ENCODE measurements at regions not wholly inside any gene's neighbourhood (a gene's known extent, or its start where the extent isn't known, plus 50 kb on each side); places are given as distances from the start of the nearest gene placed in this dataset.

DNA sequence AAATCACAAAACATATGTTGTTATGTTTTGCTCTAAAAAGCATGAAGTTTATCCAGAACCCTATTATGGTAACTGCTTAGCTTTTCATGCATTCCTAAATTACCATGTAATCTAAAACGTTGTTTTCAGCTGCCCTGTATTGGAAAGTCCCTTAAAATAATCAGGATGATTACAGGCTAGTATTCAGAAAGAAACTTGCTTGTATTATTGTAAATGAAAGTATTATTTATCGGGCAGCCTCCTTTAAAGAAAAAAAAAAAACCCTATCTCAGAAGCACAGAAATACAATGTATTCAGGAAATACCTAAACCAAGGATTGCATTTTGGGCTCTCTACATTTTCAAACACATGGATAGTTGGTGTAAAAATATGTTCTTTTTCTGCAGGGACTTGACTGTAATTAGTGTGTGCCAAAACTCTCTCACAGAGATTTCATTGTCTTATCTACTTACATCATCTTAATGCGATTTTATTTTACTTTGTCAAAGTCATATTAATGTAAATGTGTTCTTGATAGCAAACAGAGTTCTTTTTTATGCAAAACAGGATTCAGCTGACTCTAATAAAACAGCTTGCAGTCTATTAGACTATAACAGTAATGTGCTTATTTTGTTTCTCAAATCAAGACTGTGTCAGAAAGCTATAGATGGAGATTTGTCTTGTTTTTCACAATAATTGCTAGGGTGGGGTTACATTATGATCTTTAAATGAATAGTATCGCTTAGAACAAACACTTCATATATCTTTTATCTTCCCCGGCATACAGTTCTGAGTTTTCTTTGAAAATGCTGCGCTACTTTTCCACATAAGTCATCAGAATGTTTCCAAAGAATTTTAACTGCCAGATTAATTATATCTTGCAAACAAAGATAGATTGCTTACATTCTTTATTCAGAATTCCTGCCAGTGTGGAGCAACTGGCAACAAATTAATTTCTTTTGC, 65.3 kb upstream of the ARID5B start:
- Histone ChIP-seq H3K4me1 (ENCODE audit: insufficient read depth, low read length) (no peaks in the 10 kb centered on the region), H3K79me2 (ENCODE audit: insufficient read depth, low read length) (no peaks in the 10 kb centered on the region), H3K4ac (ENCODE audit: low read depth, low read length) (no peak overlapping the region), H3K79me1 (ENCODE audit: insufficient read depth, low read depth, low read length, poor library complexity, severe bottlenecking) (no peaks in the 10 kb centered on the region), H4K5ac (ENCODE audit: insufficient read length, low read depth, low read length) (no peak overlapping the region), H3K9me3 (ENCODE audit: control insufficient read depth, low read depth, low read length) (no peaks in the 10 kb centered on the region), H3K56ac (ENCODE audit: insufficient read length, low read depth, low read length) (no peak overlapping the region), H3K27me3 (ENCODE audit: insufficient read depth, low read length) (no peaks in the 10 kb centered on the region), H3K27ac (ENCODE audit: insufficient read length, low read depth, low read length) (no peak overlapping the region), H3K4me2 (ENCODE audit: insufficient read depth, insufficient read length, low read length) (no peak overlapping the region), H3K18ac (ENCODE audit: insufficient read length, low read depth, low read length) (no peak overlapping the region), H2BK120ac (ENCODE audit: low read depth, low read length, poor library complexity, severe bottlenecking) (no peak overlapping the region), H4K8ac (replicated peaks; ENCODE audit: insufficient read length, low read depth, low read length) (no peak overlapping the region), H3K14ac (ENCODE audit: insufficient read depth, low read length) (no peak overlapping the region), H4K20me1 (ENCODE audit: control insufficient read depth, insufficient read depth, insufficient read length) (no peaks in the 10 kb centered on the region), H4K91ac (ENCODE audit: insufficient read length, low read depth, low read length) (no peak overlapping the region), H2BK12ac (ENCODE audit: insufficient read length, low read depth, low read length) (no peak overlapping the region), H3K23ac (ENCODE audit: insufficient read length, low read depth, low read length) (no peak overlapping the region), H3T11ph (ENCODE audit: low read length) (no peak overlapping the region), H2AFZ (ENCODE audit: low read length) (no peak overlapping the region), H3K9ac (ENCODE audit: extremely low read depth, insufficient read length, low read length) (no peak overlapping the region), H2BK5ac (ENCODE audit: insufficient read length, low read length) (no peak overlapping the region), H3K23me2 (ENCODE audit: insufficient read length, low read depth, low read length, poor library complexity, severe bottlenecking) (no peaks in the 10 kb centered on the region), H2BK15ac (ENCODE audit: low read depth, low read length) (no peak overlapping the region), H2BK20ac (ENCODE audit: low read depth, low read length, poor library complexity, severe bottlenecking) (no peak overlapping the region), H2AK5ac (ENCODE audit: insufficient read length, low read length) (no peak overlapping the region)
- WGBS (ENCODE audit: extremely low coverage, insufficient read length, low lambda C conversion rate) = no CpG with 5 or more reads among the region's 6 CpGs
- no peak for DNase-seq
- peaks cover 2% of the 10 kb centered on the region; the same call in 1 of the 2 replicates for H3K27me3 Mint-ChIP-seq (ENCODE audit: low read depth)
- H3K4me3 Mint-ChIP-seq = no peak overlapping the region
- no peaks in the 10 kb centered on the region; a peak in 1 of 5 replicates for H3K9me3 Mint-ChIP-seq
- TF ChIP-seq, protein P1, sequence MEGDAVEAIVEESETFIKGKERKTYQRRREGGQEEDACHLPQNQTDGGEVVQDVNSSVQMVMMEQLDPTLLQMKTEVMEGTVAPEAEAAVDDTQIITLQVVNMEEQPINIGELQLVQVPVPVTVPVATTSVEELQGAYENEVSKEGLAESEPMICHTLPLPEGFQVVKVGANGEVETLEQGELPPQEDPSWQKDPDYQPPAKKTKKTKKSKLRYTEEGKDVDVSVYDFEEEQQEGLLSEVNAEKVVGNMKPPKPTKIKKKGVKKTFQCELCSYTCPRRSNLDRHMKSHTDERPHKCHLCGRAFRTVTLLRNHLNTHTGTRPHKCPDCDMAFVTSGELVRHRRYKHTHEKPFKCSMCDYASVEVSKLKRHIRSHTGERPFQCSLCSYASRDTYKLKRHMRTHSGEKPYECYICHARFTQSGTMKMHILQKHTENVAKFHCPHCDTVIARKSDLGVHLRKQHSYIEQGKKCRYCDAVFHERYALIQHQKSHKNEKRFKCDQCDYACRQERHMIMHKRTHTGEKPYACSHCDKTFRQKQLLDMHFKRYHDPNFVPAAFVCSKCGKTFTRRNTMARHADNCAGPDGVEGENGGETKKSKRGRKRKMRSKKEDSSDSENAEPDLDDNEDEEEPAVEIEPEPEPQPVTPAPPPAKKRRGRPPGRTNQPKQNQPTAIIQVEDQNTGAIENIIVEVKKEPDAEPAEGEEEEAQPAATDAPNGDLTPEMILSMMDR (conservative IDR thresholded peaks at IDR 0.05) = no peak
- no peak overlapping the region for H3K27ac Mint-ChIP-seq
- H3K4me1 Mint-ChIP-seq = peaks cover 0 to 15% of the 10 kb centered on the region in 2 experiments; a peak in 2 of 4 replicates
- no peaks in the 10 kb centered on the region for H3K36me3 Mint-ChIP-seq (ENCODE audit: insufficient read depth in 1 of 3, low read depth in 3 of 3)
